GM12801 (cell line): ENCODE measurements at regions not wholly inside any gene's neighbourhood (a gene's known extent, or its start where the extent isn't known, plus 50 kb on each side); places are given as distances from the start of the nearest gene placed in this dataset.

ENCODE experiments used
- TF ChIP-seq, protein P1 (sequence below): IDR thresholded peaks from one replicate; pipeline ENCODE4 v1.5.1; 2011; ENCODE audit warnings: control low read depth; ENCODE audit not compliant: insufficient read length; ENCODE audit errors: extremely low read depth

DNA sequence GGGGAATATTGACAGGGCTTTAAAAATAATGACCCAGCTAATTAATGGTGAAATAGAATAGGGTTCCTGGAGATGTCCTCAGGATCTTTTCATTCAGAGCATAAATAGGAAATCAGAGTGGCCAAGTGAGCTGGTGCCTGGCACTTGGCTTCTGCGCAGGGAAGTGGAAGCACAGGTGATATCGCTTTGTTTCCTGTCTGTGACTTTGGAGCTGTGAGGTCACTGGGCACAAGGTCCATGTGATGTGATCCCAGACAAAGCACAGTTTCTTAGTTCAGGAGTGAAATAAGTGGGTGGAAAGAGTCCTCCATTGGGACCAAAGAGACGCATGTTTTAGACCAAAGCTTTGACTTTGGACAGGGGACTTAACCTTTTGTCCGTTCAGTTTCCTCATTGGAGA lies 338.3 kb downstream of the CYRIA start:
- TF ChIP-seq, protein P1, sequence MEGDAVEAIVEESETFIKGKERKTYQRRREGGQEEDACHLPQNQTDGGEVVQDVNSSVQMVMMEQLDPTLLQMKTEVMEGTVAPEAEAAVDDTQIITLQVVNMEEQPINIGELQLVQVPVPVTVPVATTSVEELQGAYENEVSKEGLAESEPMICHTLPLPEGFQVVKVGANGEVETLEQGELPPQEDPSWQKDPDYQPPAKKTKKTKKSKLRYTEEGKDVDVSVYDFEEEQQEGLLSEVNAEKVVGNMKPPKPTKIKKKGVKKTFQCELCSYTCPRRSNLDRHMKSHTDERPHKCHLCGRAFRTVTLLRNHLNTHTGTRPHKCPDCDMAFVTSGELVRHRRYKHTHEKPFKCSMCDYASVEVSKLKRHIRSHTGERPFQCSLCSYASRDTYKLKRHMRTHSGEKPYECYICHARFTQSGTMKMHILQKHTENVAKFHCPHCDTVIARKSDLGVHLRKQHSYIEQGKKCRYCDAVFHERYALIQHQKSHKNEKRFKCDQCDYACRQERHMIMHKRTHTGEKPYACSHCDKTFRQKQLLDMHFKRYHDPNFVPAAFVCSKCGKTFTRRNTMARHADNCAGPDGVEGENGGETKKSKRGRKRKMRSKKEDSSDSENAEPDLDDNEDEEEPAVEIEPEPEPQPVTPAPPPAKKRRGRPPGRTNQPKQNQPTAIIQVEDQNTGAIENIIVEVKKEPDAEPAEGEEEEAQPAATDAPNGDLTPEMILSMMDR: no peak

DNA sequence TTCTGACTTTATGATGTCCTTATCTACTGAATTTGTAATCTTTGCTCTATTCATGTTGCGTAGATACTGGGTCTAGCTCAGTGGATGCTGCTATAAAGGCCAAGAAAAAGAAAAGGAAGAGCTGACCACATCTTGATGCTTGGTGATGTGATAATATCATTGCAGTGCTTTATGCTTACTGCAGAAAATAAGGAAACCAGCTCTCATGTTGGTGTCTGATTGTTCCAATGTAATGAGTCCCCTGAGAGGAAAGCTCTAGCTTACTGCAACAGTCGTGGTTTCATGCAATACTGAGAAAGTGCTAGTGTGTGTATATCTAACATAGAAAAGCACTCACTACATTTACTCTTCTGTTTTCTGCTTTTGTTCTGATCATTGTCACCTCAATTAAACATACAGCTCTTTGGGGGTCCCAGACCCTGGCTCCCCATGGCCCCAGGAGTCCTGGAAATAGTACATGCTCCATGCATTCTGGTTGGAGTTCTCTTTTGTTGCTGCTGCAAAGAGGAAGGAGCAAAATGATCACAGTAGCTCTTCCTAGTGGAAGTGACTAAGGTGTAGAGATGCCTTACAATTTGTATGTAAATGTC lies 338.8 kb downstream of the CYRIA start:
- TF ChIP-seq, protein P1: no peak

DNA sequence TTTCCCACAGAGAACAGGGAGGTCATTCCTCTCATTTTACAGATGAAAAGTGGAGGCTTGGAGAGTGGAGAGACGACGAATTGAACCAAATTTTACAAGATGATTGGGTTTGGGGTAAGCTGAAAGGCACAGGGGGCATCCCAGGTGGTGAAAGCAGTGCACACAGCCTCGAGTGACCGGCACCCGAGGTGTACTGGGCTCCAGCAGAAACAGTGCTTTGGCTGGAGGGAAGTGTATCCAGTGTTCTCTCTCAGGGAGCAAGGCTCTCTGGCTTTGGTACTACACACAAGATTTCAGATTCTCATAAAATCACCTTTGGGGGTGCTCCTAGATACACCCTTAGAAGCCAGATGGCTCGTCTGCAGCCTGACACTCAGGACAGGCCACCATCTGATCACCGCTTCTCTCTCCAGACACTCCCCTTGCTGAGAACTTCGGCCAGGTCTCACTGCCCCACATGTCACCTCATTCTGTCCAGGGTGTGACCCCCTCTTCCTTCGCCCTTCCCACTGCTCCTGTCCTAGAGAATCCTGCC lies 339.6 kb downstream of the CYRIA start:
- TF ChIP-seq, protein P1: no peak

DNA sequence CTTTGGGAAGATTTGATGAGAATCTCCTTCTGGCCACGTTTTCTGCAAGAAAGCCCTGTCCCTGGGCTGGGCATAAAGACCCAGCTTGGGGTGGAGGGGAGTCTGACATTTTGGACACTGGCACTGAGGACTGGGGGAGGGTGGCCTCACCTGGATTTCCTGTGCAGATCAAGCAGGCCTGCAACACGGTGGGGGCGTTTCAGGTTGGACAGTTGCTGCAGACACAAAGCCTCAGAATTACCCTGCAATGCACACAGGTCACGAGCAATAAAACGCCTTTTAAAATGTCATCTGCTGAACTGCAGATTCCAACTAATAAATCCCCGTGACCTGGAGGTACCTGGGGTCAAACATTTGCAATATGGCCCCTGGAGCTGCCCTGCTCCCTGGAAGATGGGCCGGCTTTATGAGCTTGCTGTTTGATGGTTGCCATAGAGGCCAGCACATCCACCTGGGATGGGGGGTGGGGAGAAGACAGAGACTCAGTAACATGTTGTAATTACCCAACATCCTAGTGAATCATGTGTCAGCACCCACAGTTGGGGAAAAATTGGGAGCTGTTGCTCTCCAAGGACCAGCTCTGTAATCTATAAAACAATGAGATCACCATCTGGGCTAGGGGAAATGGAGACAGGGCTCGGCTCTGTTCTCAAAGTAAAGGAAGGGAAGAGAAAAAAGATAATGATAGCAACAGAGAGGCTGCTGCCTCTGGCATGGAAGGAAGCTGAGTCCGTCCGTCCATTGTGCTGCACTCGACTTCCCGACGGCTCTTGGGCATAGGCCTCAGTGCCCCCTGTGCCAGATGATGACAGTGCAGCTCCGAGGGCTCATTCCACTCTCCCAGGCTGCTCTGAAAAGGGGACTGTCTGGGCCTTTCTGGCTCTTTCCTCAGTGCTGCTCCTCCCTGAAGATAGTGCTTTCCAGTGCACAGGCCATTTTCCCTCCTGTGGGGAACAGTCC lies 340.3 kb downstream of the CYRIA start:
- TF ChIP-seq, protein P1: no peak

DNA sequence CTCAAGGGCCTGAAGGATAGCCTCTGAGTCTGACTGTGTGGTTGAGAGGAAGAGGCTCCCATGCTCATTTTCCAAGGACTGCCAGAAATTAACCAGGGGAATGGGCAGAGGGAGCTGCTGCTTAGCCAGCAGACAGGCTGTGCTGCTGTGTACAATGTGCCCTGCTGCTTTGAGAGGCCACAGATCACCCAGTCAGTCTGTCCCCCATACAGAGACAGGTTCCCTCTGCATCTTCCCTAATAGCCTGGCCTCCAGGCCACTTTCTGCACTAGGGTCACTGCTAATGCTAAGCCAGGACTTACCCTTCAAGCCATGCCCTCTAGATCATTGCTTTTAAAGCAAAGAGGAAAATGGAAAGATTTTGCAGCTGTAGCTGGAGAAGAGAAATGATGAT lies 341.1 kb downstream of the CYRIA start:
- TF ChIP-seq, protein P1: no peak

DNA sequence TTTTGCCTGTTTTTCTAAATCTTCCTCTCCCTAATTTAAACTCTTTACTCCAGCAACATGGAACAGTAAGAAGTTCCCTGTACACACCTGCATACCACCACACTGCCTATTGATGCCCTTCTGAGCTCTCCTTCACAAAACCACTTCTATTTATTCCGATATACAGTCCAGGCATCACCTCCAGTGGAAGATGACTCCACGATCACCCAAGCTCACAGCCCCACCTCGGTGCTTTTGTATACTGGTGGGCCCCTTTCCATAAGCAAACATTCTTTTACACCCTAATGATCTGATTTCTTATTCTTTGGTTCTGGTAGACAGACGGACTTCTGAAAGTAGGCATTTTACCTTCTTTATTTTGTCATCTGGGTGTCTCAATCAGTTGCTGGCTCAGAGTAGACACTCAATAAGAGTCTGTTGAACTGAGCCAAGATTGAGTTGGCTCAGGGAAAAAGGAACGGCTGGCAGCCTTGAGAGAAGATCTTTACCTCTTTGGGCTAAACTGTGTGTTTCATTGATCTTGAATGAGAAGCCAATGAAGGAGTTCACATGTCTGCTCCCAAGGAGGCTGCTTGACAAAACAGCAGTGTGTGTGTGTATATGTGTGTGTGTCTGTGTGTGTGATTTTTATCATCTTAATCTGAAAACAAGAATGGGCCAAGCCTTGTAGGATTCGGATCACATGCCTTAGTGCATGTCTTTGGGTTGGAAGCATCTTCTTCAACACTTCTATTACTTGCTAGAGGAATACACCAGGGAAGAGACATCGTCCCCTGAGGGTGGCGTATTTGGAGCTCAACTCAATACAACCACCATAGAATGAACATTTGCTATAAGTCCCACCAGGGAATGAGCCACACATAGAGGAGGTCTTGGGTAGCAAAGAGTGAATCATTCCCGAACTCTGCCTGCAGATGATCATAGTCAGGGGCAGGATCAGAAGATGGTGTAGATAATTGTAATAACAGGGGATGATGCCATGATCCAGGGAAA lies 341.8 kb downstream of the CYRIA start:
- TF ChIP-seq, protein P1: no peak
